OCI-LY1 (cell line): ENCODE measurements at regions not wholly inside any gene's neighbourhood (a gene's known extent, or its start where the extent isn't known, plus 50 kb on each side); places are given as distances from the start of the nearest gene placed in this dataset.

Experiments
- H2AFZ ChIP-seq: fragments of 200-600 bp; sonication (generic), shearing (Covaris generic); 2 replicates; pipeline ENCODE4 v1.6.0; 2014; ENCODE audit warnings: antibody characterized with exemption, mild to moderate bottlenecking, low read length
- H3F3A ChIP-seq: fragments of 200-600 bp; sonication (generic), shearing (Covaris generic); 2 replicates; pipeline ENCODE4 v1.6.0; 2014; ENCODE audit warnings: mild to moderate bottlenecking, antibody characterized with exemption, low read length, moderate library complexity; ENCODE audit not compliant: insufficient read depth
- H3K27ac ChIP-seq: fragments of 200-600 bp; sonication (generic); 2 replicates; pipeline ENCODE4 v1.5.1; 2014; ENCODE audit warnings: low read length, mixed run types, mild to moderate bottlenecking, low read depth; ENCODE audit not compliant: poor library complexity, severe bottlenecking
- H3K27me3 ChIP-seq: fragments of 200-600 bp; sonication (generic); 2 replicates; pipeline ENCODE4 v1.6.0; 2014; ENCODE audit warnings: antibody characterized with exemption, mild to moderate bottlenecking, low read length, moderate library complexity; ENCODE audit not compliant: insufficient read depth
- H3K36me3 ChIP-seq: fragments of 200-600 bp; sonication (generic); 2 replicates; pipeline ENCODE4 v1.6.1; 2014; ENCODE audit warnings: mild to moderate bottlenecking, antibody characterized with exemption, low read length, moderate library complexity, mixed read lengths; ENCODE audit not compliant: insufficient read depth
- H3K4me1 ChIP-seq: fragments of 200-600 bp; sonication (generic); 2 replicates; pipeline ENCODE4 v1.5.1; 2014; ENCODE audit warnings: mild to moderate bottlenecking, low read length, moderate library complexity; ENCODE audit not compliant: insufficient read depth, severe bottlenecking
- H3K4me2 ChIP-seq: fragments of 200-600 bp; sonication (generic), shearing (Covaris generic); 2 replicates; pipeline ENCODE4 v1.6.1; 2014; ENCODE audit warnings: low read length
- H3K4me3 ChIP-seq: fragments of 200-600 bp; sonication (generic); 2 replicates; pipeline ENCODE4 v1.5.1; 2014; ENCODE audit warnings: low read length, low read depth, mild to moderate bottlenecking, mixed read lengths; ENCODE audit not compliant: poor library complexity, severe bottlenecking
- H3K79me2 ChIP-seq: fragments of 200-600 bp; shearing (Covaris generic); 2 replicates; pipeline ENCODE4 v1.6.1; 2016; ENCODE audit warnings: mixed run types, low read length, mixed read lengths; ENCODE audit not compliant: insufficient read depth
- H3K9ac ChIP-seq: fragments of 200-600 bp; sonication (generic), shearing (Covaris generic); 2 replicates; pipeline ENCODE4 v1.6.1; 2014; ENCODE audit warnings: mild to moderate bottlenecking, low read length, mixed read lengths
- H3K9me2 ChIP-seq: fragments of 200-600 bp; sonication (generic), shearing (Covaris generic); 2 replicates; pipeline ENCODE4 v1.6.1; 2014; ENCODE audit warnings: low read depth, mild to moderate bottlenecking, low read length, mixed read lengths
- H3K9me3 ChIP-seq: fragments of 200-600 bp; shearing (Covaris generic); 2 replicates; pipeline ENCODE4 v1.6.1; 2014; ENCODE audit warnings: low read length, mixed read lengths
- H4K20me1 ChIP-seq: fragments of 200-600 bp; sonication (generic), shearing (Covaris generic); 2 replicates; pipeline ENCODE4 v1.6.0; 2016; ENCODE audit warnings: mild to moderate bottlenecking, low read length; ENCODE audit not compliant: insufficient read depth
- CTCF ChIP-seq: fragments of 200-600 bp; sonication (generic), shearing (Covaris generic); IDR thresholded peaks from 2 replicates; pipeline ENCODE4 v1.5.1; 2017; ENCODE audit warnings: mild to moderate bottlenecking, antibody characterized with exemption, low read length, moderate library complexity, mixed read lengths
- EZH2 ChIP-seq: fragments of 200-600 bp; sonication (generic), shearing (Covaris generic); IDR thresholded peaks from 2 replicates; pipeline ENCODE4 v1.8.0; 2017; ENCODE audit warnings: borderline replicate concordance, mixed run types, mild to moderate bottlenecking, antibody characterized with exemption, low read length, moderate library complexity, mixed read lengths

GRCh38 chr1:106524631-106525030 lies 531.8 kb upstream of the PRMT6 start:
- no peaks in the 10 kb centered on the region for H3K79me2 ChIP-seq
- no peak overlapping the region for H3K9ac ChIP-seq
- no peak overlapping the region for H3K4me2 ChIP-seq
- no peaks in the 10 kb centered on the region for H3K36me3 ChIP-seq
- TF ChIP-seq CTCF, result no peak
- no peak for TF ChIP-seq EZH2
- H3F3A ChIP-seq, result no peaks in the 10 kb centered on the region
- H3K27me3 ChIP-seq, result no peaks in the 10 kb centered on the region
- H4K20me1 ChIP-seq, result no peaks in the 10 kb centered on the region
- H3K4me3 ChIP-seq, result no peak overlapping the region
- H3K9me3 ChIP-seq, result no peaks in the 10 kb centered on the region
- no peak overlapping the region for H3K27ac ChIP-seq
- no peaks in the 10 kb centered on the region for H3K4me1 ChIP-seq
- no peak overlapping the region for H2AFZ ChIP-seq
- no peaks in the 10 kb centered on the region for H3K9me2 ChIP-seq

- Histone ChIP-seq H3K27ac (no peak overlapping the region), H3K9me2 (no peaks in the 10 kb centered on the region), H3K36me3 (no peaks in the 10 kb centered on the region), H2AFZ (no peak overlapping the region), H3K4me3 (no peak overlapping the region), H3K4me1 (no peaks in the 10 kb centered on the region), H4K20me1 (no peaks in the 10 kb centered on the region), H3K79me2 (no peaks in the 10 kb centered on the region), H3K4me2 (no peak overlapping the region), H3F3A (no peaks in the 10 kb centered on the region), H3K27me3 (no peaks in the 10 kb centered on the region), H3K9me3 (no peaks in the 10 kb centered on the region; the same call in 1 of the 2 replicates), H3K9ac (no peak overlapping the region)
- TF ChIP-seq EZH2, result no peak
- no peak for TF ChIP-seq CTCF
Observed at GRCh38 chr1:106526650-106527049, 529.8 kb upstream of the PRMT6 start.

GRCh38 chr1:106534612-106535011 lies 521.9 kb upstream of the PRMT6 start:
- Histone ChIP-seq H3K4me1 (no peaks in the 10 kb centered on the region), H3K27ac (no peak overlapping the region), H3K4me2 (no peak overlapping the region), H3K27me3 (no peaks in the 10 kb centered on the region), H3K4me3 (no peak overlapping the region), H3K36me3 (no peaks in the 10 kb centered on the region), H3K9me2 (no peaks in the 10 kb centered on the region), H3F3A (no peaks in the 10 kb centered on the region), H3K9me3 (no peaks in the 10 kb centered on the region; the same call in 1 of the 2 replicates), H2AFZ (no peak overlapping the region), H3K9ac (no peak overlapping the region), H3K79me2 (no peaks in the 10 kb centered on the region), H4K20me1 (no peaks in the 10 kb centered on the region)
- TF ChIP-seq EZH2, result no peak
- TF ChIP-seq CTCF, result no peak
